ENCODE measurements at regions not wholly inside any gene's neighbourhood (a gene's known extent, or its start where the extent isn't known, plus 50 kb on each side); places are given as distances from the start of the nearest gene placed in this dataset.

GRCh38 chr21:24444736-24445135, 1162.5 kb downstream of the MRPL39 start:
- TF ChIP-seq CTCF (IDR thresholded peaks at IDR 0.05) (no peak), POLR2AphosphoS5 (IDR thresholded peaks at IDR 0.05) (no peak), POLR2A (IDR thresholded peaks at IDR 0.05) (no peak)
